Liver (tissue), 8 donors: ENCODE measurements at regions not wholly inside any gene's neighbourhood (a gene's known extent, or its start where the extent isn't known, plus 50 kb on each side); places are given as distances from the start of the nearest gene placed in this dataset.

ENCODE experiments used
- DNase-seq: peaks from one replicate; pipeline ENCODE4 v3.0.0-alpha.2; 2017; ENCODE audit warnings: low spot score
- H3K27ac ChIP-seq, 2 donors: one replicate each; pipeline ENCODE4 v1.7.0; 2013; ENCODE audit warnings: inconsistent platforms in 2 of 2, low read length in 2 of 2, control low read depth in 1 of 2, low read depth in 1 of 2, mild to moderate bottlenecking in 1 of 2
- H3K27me3 ChIP-seq, 4 donors: one replicate each; pipeline versions ENCODE4 v1.6.1 to v1.7.0; 2013; ENCODE audit warnings: low read length in 3 of 4, inconsistent platforms in 1 of 4, mild to moderate bottlenecking in 1 of 4, moderate library complexity in 1 of 4; ENCODE audit not compliant: control insufficient read depth in 4 of 4, insufficient read depth in 4 of 4
- H3K36me3 ChIP-seq, 4 donors: one replicate each; pipeline versions ENCODE4 v1.6.1 to v1.7.0; 2013; ENCODE audit warnings: low read length in 3 of 4, mild to moderate bottlenecking in 3 of 4, low read depth in 1 of 4, moderate library complexity in 1 of 4; ENCODE audit not compliant: control insufficient read depth in 4 of 4, insufficient read depth in 3 of 4
- H3K4me1 ChIP-seq, 4 donors: one replicate each; pipeline versions ENCODE4 v1.6.1 to v1.7.0; 2013; ENCODE audit warnings: low read length in 3 of 4, mild to moderate bottlenecking in 3 of 4, moderate library complexity in 1 of 4; ENCODE audit not compliant: control insufficient read depth in 4 of 4, insufficient read depth in 4 of 4
- H3K4me3 ChIP-seq, 3 donors: one replicate each; pipeline versions ENCODE4 v1.6.1 to v1.7.0; 2013; ENCODE audit warnings: low read length in 3 of 3, control low read depth in 1 of 3, low read depth in 1 of 3, mild to moderate bottlenecking in 1 of 3
- H3K9ac ChIP-seq, 2 donors: one replicate each; pipeline ENCODE4 v1.7.0; 2013; ENCODE audit warnings: low read length in 2 of 2, mild to moderate bottlenecking in 2 of 2, moderate library complexity in 2 of 2, control low read depth in 1 of 2, low read depth in 1 of 2
- H3K9me3 ChIP-seq, 4 donors: one replicate each; pipeline versions ENCODE4 v1.6.1 to v1.7.0; 2013; ENCODE audit warnings: low read length in 3 of 4; ENCODE audit not compliant: control insufficient read depth in 4 of 4
- ATF3 ChIP-seq: IDR thresholded peaks from 2 replicates; pipeline ENCODE4 v1.6.1; 2016; ENCODE audit warnings: antibody characterized with exemption
- CTCF ChIP-seq: fragments of 150-350 bp; IDR thresholded peaks from 2 replicates; pipeline ENCODE4 v1.5.1; 2017; ENCODE audit warnings: improper control_type of control experiment, low read depth, low read length; ENCODE audit not compliant: missing input control
- GABPA ChIP-seq, 2 donors: IDR thresholded peaks in 1 of 2; conservative IDR thresholded peaks in 1 of 2; 2 replicates each; pipeline ENCODE4 v1.6.1; 2016; ENCODE audit warnings: antibody characterized with exemption in 2 of 2, mild to moderate bottlenecking in 1 of 2, moderate library complexity in 1 of 2
- HNF4A ChIP-seq, 2 donors: conservative IDR thresholded peaks; 2 replicates each; pipeline ENCODE4 v1.6.1; 2016; ENCODE audit warnings: antibody characterized with exemption in 2 of 2, mild to moderate bottlenecking in 2 of 2
- NR2F2 ChIP-seq: IDR thresholded peaks from 2 replicates; pipeline ENCODE4 v1.6.1; 2016; ENCODE audit warnings: antibody characterized with exemption
- RXRA ChIP-seq, 2 donors: IDR thresholded peaks; 2 replicates each; pipeline ENCODE4 v1.6.1; 2017 to 2018; ENCODE audit warnings: antibody characterized with exemption in 2 of 2, mild to moderate bottlenecking in 1 of 2
- SP1 ChIP-seq: IDR thresholded peaks from 2 replicates; pipeline ENCODE4 v1.6.1; 2018; ENCODE audit warnings: antibody characterized with exemption, mild to moderate bottlenecking
- WGBS: extraction: QIAGEN DNeasy Blood & Tissue Kit; methylation state at CpG from one replicate; pipeline ENCODE4 v1.1.7; 2013; 5-methylcytosine and 5-hydroxymethylcytosine counted together
- TF ChIP-seq, protein P1 (sequence below): IDR thresholded peaks from 2 replicates; pipeline ENCODE4 v1.6.1; 2016; ENCODE audit warnings: antibody characterized with exemption
- TF ChIP-seq, protein P2 (sequence below): IDR thresholded peaks from 2 replicates; pipeline ENCODE4 v1.6.1; 2016; ENCODE audit warnings: antibody characterized with exemption
- donor health status: healthy.
- donor health status: healthy.
- donor health status: healthy.
- donor health status: healthy.
- donor health status: healthy.

GRCh38 chr16:65227150-65227835 is 105.4 kb upstream of the CDH11 start:
- Histone ChIP-seq H3K36me3 (no peaks in the 10 kb centered on the region), H3K4me3 (no peak overlapping the region), H3K9ac (no peak overlapping the region), H3K27ac (no peak overlapping the region), H3K27me3 (peaks cover 0 to 2% (median 0%) of the 10 kb centered on the region in 4 donors), H3K4me1 (no peaks in the 10 kb centered on the region), H3K9me3 (no peaks in the 10 kb centered on the region)
- DNase-seq, result no peak
- TF ChIP-seq HNF4A (conservative IDR thresholded peaks at IDR 0.05) (no peak), ATF3 (no peak), GABPA (IDR thresholded peaks at IDR 0.05 in 1 of 2, conservative IDR thresholded peaks at IDR 0.05 in 1 of 2) (no peak), RXRA (IDR thresholded peaks at IDR 0.05) (no peak)
- TF ChIP-seq, protein P1, sequence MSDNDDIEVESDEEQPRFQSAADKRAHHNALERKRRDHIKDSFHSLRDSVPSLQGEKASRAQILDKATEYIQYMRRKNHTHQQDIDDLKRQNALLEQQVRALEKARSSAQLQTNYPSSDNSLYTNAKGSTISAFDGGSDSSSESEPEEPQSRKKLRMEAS, result no peak
- 72% methylated on average over 1 of the region's 1 CpG for whole genome bisulfite sequencing

GRCh38 chr16:65226077-65226476 is 104.2 kb upstream of the CDH11 start:
- Histone ChIP-seq H3K4me3 (no peak overlapping the region), H3K27ac (no peak overlapping the region), H3K4me1 (no peaks in the 10 kb centered on the region), H3K9ac (no peak overlapping the region), H3K9me3 (no peaks in the 10 kb centered on the region), H3K27me3 (peaks cover 0 to 2% (median 0%) of the 10 kb centered on the region in 4 donors), H3K36me3 (no peaks in the 10 kb centered on the region)
- no peak for TF ChIP-seq NR2F2
- DNase-seq, result no peak
- 66% methylated on average over 1 of the region's 1 CpG for WGBS

DNA sequence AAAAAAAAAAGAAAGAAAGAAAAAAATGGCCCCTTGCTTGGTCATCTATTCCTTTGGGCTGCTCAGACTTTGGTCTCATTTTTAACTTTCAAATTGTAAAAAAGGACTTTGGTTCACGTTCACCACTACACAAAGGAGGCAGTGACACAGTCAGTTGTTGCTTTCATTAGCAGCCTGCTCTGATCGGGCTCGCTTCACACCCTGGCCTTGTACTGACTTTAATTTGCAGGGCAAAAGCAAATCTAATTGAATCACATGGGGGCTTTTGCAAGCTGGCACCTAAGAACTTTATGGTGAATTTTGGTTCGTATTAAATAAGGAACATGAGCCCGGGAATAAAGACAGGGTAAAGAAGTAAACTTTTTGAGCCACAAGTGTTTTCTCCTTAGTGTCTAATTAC is 103.6 kb upstream of the CDH11 start:
- H3K4me1 ChIP-seq, result no peaks in the 10 kb centered on the region
- WGBS, result 73% methylated on average over 5 of the region's 5 CpGs
- TF ChIP-seq HNF4A (conservative IDR thresholded peaks at IDR 0.05), result no peak
- no peak for TF ChIP-seq CTCF

DNA sequence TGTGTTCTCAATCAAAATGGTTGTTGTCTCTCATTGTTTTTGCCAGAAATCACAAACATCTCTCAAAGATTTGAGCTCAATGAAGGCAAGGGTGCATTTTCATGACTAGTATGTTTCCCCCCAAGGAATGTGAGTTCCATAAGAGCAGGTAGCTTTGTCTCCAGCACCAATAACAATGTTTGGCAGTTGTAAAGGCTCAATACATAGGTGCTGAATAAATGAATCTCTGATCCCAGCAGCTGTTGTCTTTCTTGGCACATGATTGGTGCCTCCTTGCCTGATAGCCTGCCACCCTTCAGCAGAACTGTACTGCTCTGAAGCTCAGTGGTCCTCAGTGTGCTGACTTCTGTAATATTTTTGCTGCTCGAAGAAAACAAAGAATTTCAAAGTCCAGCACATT is 103.1 kb upstream of the CDH11 start:
- no peak overlapping the region for H3K9ac ChIP-seq
- no peaks in the 10 kb centered on the region for H3K9me3 ChIP-seq
- no peak for DNase-seq
- TF ChIP-seq, protein P2, sequence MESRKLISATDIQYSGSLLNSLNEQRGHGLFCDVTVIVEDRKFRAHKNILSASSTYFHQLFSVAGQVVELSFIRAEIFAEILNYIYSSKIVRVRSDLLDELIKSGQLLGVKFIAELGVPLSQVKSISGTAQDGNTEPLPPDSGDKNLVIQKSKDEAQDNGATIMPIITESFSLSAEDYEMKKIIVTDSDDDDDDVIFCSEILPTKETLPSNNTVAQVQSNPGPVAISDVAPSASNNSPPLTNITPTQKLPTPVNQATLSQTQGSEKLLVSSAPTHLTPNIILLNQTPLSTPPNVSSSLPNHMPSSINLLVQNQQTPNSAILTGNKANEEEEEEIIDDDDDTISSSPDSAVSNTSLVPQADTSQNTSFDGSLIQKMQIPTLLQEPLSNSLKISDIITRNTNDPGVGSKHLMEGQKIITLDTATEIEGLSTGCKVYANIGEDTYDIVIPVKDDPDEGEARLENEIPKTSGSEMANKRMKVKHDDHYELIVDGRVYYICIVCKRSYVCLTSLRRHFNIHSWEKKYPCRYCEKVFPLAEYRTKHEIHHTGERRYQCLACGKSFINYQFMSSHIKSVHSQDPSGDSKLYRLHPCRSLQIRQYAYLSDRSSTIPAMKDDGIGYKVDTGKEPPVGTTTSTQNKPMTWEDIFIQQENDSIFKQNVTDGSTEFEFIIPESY, result no peak
- no peak for TF ChIP-seq SP1
- no peak for TF ChIP-seq HNF4A (conservative IDR thresholded peaks at IDR 0.05)
- no peak for TF ChIP-seq NR2F2
- no peak for TF ChIP-seq ATF3
- WGBS, result 65% methylated on average over 1 of the region's 1 CpG
- no peaks in the 10 kb centered on the region for H3K36me3 ChIP-seq
- H3K27me3 ChIP-seq, result peaks cover 0 to 2% (median 0%) of the 10 kb centered on the region in 4 donors
- H3K27ac ChIP-seq, result no peak overlapping the region
- H3K4me3 ChIP-seq, result no peak overlapping the region
- H3K4me1 ChIP-seq, result no peaks in the 10 kb centered on the region

More for the DNA sequence above, 103.6 kb upstream of the CDH11 start:
- no peaks in the 10 kb centered on the region for H3K9me3 ChIP-seq
- no peak for DNase-seq
- H3K4me3 ChIP-seq, result no peak overlapping the region
- no peak overlapping the region for H3K9ac ChIP-seq
- no peaks in the 10 kb centered on the region for H3K36me3 ChIP-seq
- peaks cover 0 to 2% (median 0%) of the 10 kb centered on the region in 4 donors for H3K27me3 ChIP-seq
- H3K27ac ChIP-seq, result no peak overlapping the region
